ENCODE measurements at regions not wholly inside any gene's neighbourhood (a gene's known extent, or its start where the extent isn't known, plus 50 kb on each side); places are given as distances from the start of the nearest gene placed in this dataset.
"Not testable (repeated sequence)": the region's sequence is repeated elsewhere in the genome, so short reads cannot be mapped to it uniquely, and the experiment has no call there.

DNA sequence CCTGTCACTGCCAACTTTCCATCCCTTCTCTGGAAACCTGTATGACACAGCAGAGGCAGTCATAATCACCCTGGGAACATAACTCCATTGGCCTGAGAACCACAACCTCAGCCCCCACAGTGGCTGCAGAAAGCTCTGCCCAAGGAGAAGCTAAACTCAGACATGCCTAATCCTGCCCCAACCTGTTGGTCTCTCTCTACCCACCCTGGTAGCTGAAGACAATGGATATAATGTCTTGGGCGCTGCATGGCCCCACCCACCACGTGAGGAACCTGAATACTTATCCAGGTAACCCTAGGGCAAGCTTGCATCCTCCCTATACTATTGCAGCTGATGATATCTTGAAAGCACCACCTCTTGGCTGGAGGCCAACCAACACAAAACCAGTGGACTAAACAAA, 225.2 kb downstream of the TEX13C start:
- Histone ChIP-seq H3K36me3 (no peaks in the 10 kb centered on the region), H3K27ac (no peak overlapping the region), H3K4me1 (no peaks in the 10 kb centered on the region), H3K4me3 (no peak overlapping the region), H3K27me3 (no peaks in the 10 kb centered on the region), H3K9me3 (no peaks in the 10 kb centered on the region)
- DNase-seq (ENCODE audit: extremely low spot score in 2 of 2), result no peak
- TF ChIP-seq, protein P1, sequence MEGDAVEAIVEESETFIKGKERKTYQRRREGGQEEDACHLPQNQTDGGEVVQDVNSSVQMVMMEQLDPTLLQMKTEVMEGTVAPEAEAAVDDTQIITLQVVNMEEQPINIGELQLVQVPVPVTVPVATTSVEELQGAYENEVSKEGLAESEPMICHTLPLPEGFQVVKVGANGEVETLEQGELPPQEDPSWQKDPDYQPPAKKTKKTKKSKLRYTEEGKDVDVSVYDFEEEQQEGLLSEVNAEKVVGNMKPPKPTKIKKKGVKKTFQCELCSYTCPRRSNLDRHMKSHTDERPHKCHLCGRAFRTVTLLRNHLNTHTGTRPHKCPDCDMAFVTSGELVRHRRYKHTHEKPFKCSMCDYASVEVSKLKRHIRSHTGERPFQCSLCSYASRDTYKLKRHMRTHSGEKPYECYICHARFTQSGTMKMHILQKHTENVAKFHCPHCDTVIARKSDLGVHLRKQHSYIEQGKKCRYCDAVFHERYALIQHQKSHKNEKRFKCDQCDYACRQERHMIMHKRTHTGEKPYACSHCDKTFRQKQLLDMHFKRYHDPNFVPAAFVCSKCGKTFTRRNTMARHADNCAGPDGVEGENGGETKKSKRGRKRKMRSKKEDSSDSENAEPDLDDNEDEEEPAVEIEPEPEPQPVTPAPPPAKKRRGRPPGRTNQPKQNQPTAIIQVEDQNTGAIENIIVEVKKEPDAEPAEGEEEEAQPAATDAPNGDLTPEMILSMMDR (IDR thresholded peaks at IDR 0.05), result no peak
- TF ChIP-seq POLR2AphosphoS5 (IDR thresholded peaks at IDR 0.05; ENCODE audit: insufficient read depth in 1 of 2, low read depth in 1 of 2) (no peak), POLR2A (IDR thresholded peaks at IDR 0.05) (no peak)
- intact Hi-C loops (cut with DNase I), result no loop called here

DNA sequence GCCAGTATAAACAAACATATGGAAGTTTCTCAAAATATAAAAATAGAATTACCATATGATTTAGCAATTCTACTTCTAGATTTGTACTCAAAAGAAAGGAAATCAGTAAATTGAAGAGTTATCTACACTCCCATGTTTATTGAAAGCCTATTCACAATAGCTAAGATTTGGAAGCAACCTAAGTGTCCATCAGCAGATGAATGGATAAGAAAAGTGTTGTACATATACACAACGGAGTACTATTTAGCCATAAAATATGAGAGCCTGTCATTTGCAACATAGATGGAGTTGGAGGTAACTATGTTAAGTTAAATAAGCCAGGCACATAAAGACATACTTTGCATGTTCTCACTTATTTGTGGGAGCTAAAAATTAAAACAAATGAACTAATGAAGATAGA, 257.8 kb downstream of the TEX13C start:
- H3K27ac ChIP-seq, result no peak overlapping the region
- no peaks in the 10 kb centered on the region for H3K27me3 ChIP-seq
- TF ChIP-seq POLR2A (IDR thresholded peaks at IDR 0.05), result no peak
- TF ChIP-seq, protein P1 (IDR thresholded peaks at IDR 0.05), result no peak
- no peak for TF ChIP-seq POLR2AphosphoS5 (IDR thresholded peaks at IDR 0.05; ENCODE audit: insufficient read depth in 1 of 2, low read depth in 1 of 2)
- intact Hi-C loops (cut with DNase I), result no loop called here
- H3K9me3 ChIP-seq, result no peaks in the 10 kb centered on the region
- H3K4me3 ChIP-seq, result no peak overlapping the region
- no peaks in the 10 kb centered on the region for H3K36me3 ChIP-seq
- H3K4me1 ChIP-seq, result no peaks in the 10 kb centered on the region
- DNase-seq (ENCODE audit: extremely low spot score in 2 of 2), result no peak

DNA sequence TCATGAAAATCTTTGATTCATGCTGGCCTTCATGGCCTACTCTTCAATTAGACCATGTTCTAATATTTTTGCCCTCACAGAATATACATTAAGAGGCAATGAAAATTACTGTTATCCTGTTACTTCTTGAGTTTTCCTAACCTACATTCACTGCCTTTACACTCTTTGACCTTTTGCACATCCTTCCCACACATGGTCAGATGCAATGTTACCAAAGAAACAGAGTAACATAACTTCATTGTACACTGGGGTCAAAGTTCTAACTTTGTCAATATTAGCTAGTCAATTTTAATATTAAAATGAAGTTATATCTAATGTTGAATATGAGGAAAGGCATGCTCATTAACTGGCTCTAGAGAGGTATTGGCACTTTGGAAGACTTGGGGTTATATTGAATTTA, 284.8 kb downstream of the TEX13C start:
- intact Hi-C loops (cut with DNase I), result no loop called here

DNA sequence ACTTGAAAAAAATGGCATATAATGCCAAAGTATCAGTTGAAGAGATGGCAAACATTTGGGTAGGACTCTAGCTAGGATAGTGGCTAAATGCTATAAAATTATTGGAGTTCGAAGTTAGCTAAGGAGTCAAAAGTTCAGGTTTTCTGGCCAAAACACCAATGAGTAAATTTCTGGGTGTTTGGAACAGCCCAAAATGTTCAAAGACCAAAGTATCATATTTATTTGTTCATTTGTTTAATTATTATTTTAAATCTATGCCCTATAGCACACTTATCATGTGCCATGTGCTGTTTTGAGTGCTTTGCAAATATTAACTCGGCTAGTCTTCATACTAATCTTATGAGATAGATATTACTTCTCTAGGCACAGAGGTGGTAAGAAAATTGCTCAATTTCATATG, 285.5 kb downstream of the TEX13C start:
- no peak for DNase-seq (ENCODE audit: extremely low spot score in 2 of 2)
- Histone ChIP-seq H3K4me3 (no peak overlapping the region), H3K27me3 (no peaks in the 10 kb centered on the region), H3K36me3 (no peaks in the 10 kb centered on the region), H3K9me3 (no peaks in the 10 kb centered on the region), H3K27ac (no peak overlapping the region), H3K4me1 (no peaks in the 10 kb centered on the region)
- intact Hi-C loops (cut with DNase I), result no loop called here
- TF ChIP-seq POLR2AphosphoS5 (IDR thresholded peaks at IDR 0.05; ENCODE audit: insufficient read depth in 1 of 2, low read depth in 1 of 2), result no peak
- TF ChIP-seq, protein P1 (IDR thresholded peaks at IDR 0.05), result no peak

More for the DNA sequence above, 284.8 kb downstream of the TEX13C start:
- Histone ChIP-seq H3K9me3 (no peaks in the 10 kb centered on the region), H3K27ac (no peak overlapping the region), H3K4me3 (no peak overlapping the region), H3K4me1 (no peaks in the 10 kb centered on the region), H3K27me3 (no peaks in the 10 kb centered on the region), H3K36me3 (no peaks in the 10 kb centered on the region)
- TF ChIP-seq POLR2AphosphoS5 (IDR thresholded peaks at IDR 0.05; ENCODE audit: insufficient read depth in 1 of 2, low read depth in 1 of 2) (no peak), POLR2A (IDR thresholded peaks at IDR 0.05) (no peak)
- TF ChIP-seq, protein P1 (IDR thresholded peaks at IDR 0.05), result no peak
- DNase-seq (ENCODE audit: extremely low spot score in 2 of 2), result no peak

DNA sequence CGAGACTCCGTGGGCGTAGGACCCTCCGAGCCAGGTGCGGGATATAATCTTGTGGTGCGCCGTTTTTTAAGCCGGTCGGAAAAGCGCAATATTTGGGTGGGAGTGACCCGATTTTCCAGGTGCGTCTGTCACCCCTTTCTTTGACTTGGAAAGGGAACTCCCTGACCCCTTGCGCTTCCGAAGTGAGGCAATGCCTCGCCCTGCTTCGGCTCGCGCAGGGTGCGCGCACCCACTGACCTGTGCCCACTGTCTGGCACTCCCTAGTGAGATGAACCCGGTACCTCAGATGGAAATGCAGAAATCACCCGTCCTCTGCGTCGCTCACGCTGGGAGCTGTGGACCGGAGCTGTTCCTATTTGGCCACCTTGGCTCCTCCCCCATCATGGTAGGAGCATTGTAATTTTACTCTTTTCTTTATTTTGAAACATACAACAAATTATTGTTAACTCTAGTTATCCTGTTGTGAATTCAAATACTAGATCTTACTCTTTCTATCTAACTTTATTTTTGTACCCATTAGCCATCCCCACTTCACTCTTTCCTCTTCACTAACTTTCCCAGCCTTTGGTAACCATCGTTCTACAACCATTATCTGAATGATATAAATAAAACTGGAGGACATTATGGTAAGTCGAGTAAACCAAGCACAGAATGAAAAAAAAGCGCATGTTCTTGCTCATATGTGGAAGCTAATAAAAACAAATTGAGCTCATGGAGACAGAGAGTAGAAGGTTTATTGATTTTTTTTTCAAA, 295.1 kb downstream of the TEX13C start:
- intact Hi-C loops (cut with DNase I); DNase-seq (ENCODE audit: extremely low spot score in 2 of 2); H3K9me3 ChIP-seq; H3K27me3 ChIP-seq; H3K27ac ChIP-seq; H3K4me3 ChIP-seq; H3K4me1 ChIP-seq; H3K36me3 ChIP-seq: not testable (repeated sequence)
